Ishikawa (cell line): ENCODE measurements at regions not wholly inside any gene's neighbourhood (a gene's known extent, or its start where the extent isn't known, plus 50 kb on each side); places are given as distances from the start of the nearest gene placed in this dataset.

Source experiments
- CEBPB ChIP-seq: IDR thresholded peaks from 2 replicates; pipeline ENCODE4 v1.6.1; 2012
- CREB1 ChIP-seq: IDR thresholded peaks from 2 replicates; pipeline ENCODE4 v1.6.1; 2012; ENCODE audit warnings: low read depth
- EGR1 ChIP-seq: IDR thresholded peaks from 2 replicates; pipeline ENCODE4 v1.6.1; 2012
- EP300 ChIP-seq: IDR thresholded peaks from 2 replicates; pipeline ENCODE4 v1.6.1; 2012; ENCODE audit warnings: borderline replicate concordance
- FOXM1 ChIP-seq: IDR thresholded peaks from 2 replicates; pipeline ENCODE4 v1.6.1; 2012; ENCODE audit warnings: low read depth, borderline replicate concordance
- MAX ChIP-seq: IDR thresholded peaks from 2 replicates; pipeline ENCODE4 v1.6.1; 2012
- NFIC ChIP-seq: IDR thresholded peaks from 2 replicates; pipeline ENCODE4 v1.6.1; 2012
- RAD21 ChIP-seq: IDR thresholded peaks from 2 replicates; pipeline ENCODE4 v1.6.1; 2012; ENCODE audit warnings: low read depth
- REST ChIP-seq: IDR thresholded peaks from 2 replicates; pipeline ENCODE4 v1.6.1; 2012; ENCODE audit warnings: low read depth, mild to moderate bottlenecking
- TAF1 ChIP-seq: IDR thresholded peaks from 2 replicates; pipeline ENCODE4 v1.6.1; 2012; ENCODE audit warnings: low read depth, mild to moderate bottlenecking
- TCF12 ChIP-seq: IDR thresholded peaks from 2 replicates; pipeline ENCODE4 v1.6.1; 2012; ENCODE audit warnings: low read depth
- TEAD4 ChIP-seq: IDR thresholded peaks from 2 replicates; pipeline ENCODE4 v1.6.1; 2012
- USF1 ChIP-seq: IDR thresholded peaks from 2 replicates; pipeline ENCODE4 v1.6.1; 2012
- YY1 ChIP-seq: IDR thresholded peaks from 2 replicates; pipeline ENCODE4 v1.6.1; 2012; ENCODE audit warnings: low read depth
- ZBTB7A ChIP-seq: IDR thresholded peaks from 2 replicates; pipeline ENCODE4 v1.6.1; 2012; ENCODE audit warnings: low read depth

GRCh38 chr15:29429584-29429983 is 160.0 kb upstream of the NSMCE3 start:
- TF ChIP-seq USF1 = no peak
- no peak for TF ChIP-seq REST

- no peak for TF ChIP-seq REST
- no peak for TF ChIP-seq EGR1
Measured at GRCh38 chr15:29428925-29429573, 159.4 kb upstream of the NSMCE3 start.

GRCh38 chr15:29425864-29426263 is 156.2 kb upstream of the NSMCE3 start:
- TF ChIP-seq YY1 (no peak), TCF12 (no peak), RAD21 (no peak), USF1 (no peak)

- TF ChIP-seq TCF12 (no peak), EP300 (no peak), TEAD4 (no peak), CEBPB (no peak), RAD21 (no peak), REST (no peak)
Measured at GRCh38 chr15:29424118-29424517, 154.5 kb upstream of the NSMCE3 start.

- TF ChIP-seq CEBPB = no peak
- TF ChIP-seq REST = no peak
- no peak for TF ChIP-seq CREB1
Measured at GRCh38 chr15:29422606-29423005, 153.0 kb upstream of the NSMCE3 start.

- TF ChIP-seq MAX (no peak), CREB1 (no peak), CEBPB (no peak), TEAD4 (no peak), NFIC (no peak), ZBTB7A (no peak), YY1 (no peak), REST (no peak), RAD21 (no peak), EP300 (no peak), FOXM1 (no peak), TAF1 (no peak), TCF12 (no peak), EGR1 (no peak)
Measured at GRCh38 chr15:29420188-29420587, 150.6 kb upstream of the NSMCE3 start.
